GM21515 (cell line): ENCODE measurements at regions not wholly inside any gene's neighbourhood (a gene's known extent, or its start where the extent isn't known, plus 50 kb on each side); places are given as distances from the start of the nearest gene placed in this dataset.
A peak's percentile ranks its signal among the peaks of the same experiment; 100 is the strongest.
"Not testable (repeated sequence)": the region's sequence is repeated elsewhere in the genome, so short reads cannot be mapped to it uniquely, and the experiment has no call there.

ENCODE experiments used
- ATAC-seq: cut with Tn5 transposase; IDR thresholded peaks from one replicate; pipeline ENCODE4 v1.9.1; 2021; ENCODE audit not compliant: unreplicated experiment

DNA sequence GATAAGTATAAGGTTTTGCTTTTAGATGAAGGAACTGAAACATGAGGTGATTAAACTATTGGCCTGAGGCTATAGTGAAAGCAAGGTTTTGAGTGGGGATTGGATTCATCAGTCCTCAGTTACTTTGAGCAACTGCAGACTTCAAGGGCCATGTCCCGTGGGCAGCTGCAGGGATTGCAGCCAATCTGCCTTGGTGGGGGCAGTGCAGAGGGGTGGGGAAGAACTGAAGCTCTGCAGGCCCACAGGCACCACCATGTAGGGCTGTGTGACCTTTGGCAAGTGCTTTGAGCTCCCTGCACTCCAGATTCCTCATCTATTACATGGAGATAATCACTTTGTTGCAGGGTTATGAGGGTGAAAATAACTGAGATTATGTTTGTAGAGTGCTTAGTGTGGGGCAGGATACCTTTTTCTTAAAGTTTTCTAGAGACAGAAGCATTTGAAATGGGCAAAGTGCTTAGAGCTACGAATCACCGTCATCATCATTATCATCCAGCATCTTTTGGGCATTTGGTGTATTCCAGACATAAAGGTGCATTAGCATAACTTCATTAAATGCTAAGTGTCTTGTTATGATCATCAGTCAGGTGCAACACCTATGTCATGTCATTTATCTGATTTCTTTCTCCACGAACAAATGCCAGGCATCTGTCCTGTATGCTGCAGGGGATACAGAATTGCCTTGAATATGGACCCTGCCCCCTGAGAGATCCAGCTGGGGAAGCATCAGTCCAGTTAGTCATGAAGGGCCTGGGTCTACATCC, 72.1 kb upstream of the TENM4 start:
- ATAC-seq = no peak

DNA sequence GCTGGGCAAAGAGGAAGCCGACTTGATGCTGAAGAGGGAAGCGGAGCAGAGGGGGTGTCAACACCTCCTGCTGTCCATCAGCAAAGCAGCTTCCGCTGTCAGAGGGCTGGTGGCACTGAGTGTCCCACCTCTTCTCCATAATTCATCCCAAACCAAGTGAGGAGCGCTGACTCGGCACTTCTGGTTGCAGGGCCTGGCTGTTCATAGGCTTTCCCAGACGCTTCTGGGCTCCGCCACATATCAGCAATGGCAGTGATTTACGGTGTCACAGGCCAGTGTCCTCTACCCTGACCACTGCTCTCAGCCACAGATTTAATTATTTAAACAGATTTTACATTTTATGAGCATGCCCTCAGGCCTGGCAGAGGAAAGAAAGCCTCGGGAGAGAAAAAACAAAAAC, 70.1 kb upstream of the TENM4 start:
- no peak for ATAC-seq

DNA sequence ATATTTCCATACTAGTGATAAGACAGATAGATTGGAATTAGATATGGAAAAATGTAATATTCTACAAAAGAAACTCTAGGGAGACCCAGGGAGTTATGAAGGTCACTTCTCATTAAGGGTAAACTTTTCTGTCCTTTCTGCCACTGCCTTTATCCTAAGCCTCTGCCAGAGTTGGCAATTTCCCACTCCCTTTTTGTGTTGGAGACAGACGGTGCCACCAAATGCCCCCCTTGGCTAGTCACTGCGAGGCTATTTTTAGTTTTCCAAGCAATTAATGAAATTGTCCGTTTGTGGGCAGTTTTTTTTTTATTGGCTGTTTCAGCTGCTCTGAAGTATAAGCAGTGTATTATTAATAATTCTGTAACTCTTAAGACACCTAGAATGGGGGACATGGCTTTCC, 67.6 kb upstream of the TENM4 start:
- ATAC-seq = no peak

DNA sequence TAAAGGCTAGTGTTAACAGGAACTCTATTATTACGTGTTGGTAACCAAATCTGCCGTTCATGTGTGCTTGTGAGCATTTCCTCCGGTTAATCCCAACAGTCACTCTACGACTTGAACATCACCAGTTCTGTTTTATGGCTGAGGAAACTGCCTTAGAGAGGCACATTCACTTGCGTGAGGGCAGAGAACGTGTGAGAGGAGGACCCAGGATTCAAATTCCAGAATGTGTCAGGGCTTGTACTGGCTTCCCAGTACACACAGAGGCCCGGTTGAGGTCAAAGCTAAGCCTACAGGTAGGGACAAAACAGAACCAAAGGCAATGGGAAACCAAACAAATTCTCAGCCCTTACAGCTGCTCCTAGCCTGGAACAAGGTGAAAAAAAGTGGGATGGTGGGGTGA, 66.9 kb upstream of the TENM4 start:
- ATAC-seq = no peak

DNA sequence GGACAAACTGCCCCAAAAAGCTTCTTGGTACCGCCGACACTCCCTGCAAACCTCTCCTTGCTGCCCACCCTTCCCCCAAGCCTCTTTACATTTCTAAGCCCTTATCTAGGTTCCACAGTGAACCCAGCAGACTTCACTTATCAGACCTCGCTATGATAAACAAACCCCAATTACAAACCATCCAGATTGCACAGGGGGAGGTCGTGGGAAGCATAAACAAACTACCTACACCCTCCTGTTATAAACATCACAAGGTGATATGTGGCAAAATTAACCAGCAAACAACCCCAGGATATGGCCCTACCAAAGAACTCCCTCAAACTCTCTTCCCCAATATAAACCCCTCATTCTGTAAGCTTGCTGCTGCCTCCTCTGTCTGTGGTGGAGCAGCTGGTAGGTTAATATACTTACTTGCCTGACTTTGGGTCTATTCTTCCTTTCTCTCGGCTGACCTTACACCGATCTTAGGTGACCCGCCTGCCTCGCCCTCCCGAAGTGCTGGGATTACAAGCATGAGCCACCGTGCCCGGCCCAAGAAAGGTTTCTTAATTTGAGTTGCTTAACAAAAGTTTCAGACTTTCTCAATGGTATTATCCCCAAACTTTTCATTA, 66.0 kb upstream of the TENM4 start:
- no peak for ATAC-seq

DNA sequence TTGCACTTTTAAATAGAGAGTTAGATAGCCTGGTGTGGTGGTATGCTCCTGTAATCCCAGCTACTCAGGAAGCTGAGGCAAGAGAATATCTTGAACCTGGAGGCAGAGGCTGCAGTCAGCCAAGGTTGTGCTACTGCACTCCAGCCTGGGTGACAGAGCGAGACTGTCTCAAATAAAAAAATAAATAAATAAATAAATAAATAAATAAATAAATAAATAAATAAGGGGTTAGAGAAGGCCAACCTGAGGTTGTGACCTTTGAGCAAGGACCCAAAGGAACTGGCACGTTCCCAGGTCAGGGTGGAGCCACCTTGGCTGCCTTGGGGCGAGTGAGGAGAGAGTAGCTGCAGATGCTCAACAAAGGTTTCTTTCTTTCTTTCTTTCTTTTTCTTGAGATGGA, 65.3 kb upstream of the TENM4 start:
- ATAC-seq = no peak

DNA sequence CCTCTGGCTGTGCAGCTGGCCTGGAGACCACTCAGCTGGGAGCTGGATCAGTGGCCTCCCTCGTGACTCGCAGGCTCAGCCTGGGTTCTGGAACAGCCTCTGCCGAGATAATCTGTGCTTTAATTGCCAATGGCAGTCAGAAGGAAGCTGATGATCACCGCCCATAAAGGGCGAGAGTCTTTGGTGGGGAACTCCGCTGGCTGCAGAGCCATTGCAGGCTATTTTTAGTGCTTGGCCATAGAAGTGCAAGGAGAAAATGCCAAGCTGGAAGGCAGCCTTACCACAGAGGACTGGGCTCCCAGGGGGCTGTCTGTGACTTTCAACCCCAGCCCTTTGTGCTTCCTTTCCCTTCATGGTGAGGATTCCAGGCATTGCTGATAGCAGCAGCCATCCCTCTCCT, 62.2 kb upstream of the TENM4 start:
- no peak for ATAC-seq

DNA sequence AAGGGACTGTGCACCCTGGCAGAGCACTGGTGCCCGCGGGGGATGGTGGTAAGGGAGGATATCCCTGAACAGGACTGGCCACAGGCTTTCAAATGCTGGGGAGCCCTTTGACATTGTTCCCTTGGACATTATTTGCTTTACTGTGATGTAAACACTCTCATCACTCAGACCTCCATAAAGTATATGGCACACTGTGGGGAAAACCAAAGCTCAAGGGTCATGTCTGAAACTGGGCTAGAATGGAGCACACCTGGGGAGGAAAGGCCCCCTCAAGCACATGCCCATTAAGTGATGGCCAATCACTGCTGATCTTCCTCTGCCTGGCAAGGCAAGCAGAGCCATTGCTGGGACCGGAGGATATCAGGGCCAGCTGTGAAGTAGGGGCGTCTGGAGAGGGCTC, 60.9 kb upstream of the TENM4 start:
- ATAC-seq = no peak

DNA sequence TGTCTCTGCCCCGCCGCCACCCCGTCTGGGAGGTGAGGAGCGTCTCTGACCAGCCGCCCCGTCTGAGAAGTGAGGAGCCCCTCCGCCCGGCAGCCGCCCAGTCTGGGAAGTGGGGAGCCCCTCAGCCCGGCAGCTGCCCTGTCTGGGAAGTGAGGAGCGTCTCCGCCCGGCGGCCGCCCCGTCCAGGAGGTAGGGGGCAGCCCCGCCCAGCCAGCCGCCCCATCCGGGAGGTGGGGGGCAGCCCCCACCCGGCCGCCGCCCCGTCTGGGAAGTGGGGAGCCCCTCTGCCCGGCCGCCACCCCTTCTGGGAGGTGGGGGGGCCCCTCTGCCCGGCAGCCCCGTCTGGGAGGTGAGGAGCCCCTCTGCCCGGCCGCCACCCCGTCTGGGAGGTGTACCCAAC, 59.1 kb upstream of the TENM4 start:
- ATAC-seq = not testable (repeated sequence)

DNA sequence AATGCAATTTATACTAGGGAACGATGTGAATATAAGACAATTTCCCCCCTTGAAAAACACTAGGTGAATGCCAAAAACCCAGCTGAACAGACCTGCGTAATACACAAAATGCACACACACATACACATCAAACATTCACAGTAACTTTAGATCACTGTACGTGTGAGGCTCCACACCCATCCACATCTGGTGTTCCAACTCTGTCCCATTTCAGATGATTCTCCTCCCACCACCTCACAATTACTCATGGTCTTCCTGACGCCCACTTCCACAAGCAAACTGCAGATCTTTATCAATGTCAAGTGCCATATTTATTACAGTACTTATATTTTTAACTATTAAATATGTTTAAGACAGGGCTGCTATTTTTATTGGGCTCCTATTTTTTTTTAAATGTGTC, 57.8 kb upstream of the TENM4 start:
- ATAC-seq = no peak

DNA sequence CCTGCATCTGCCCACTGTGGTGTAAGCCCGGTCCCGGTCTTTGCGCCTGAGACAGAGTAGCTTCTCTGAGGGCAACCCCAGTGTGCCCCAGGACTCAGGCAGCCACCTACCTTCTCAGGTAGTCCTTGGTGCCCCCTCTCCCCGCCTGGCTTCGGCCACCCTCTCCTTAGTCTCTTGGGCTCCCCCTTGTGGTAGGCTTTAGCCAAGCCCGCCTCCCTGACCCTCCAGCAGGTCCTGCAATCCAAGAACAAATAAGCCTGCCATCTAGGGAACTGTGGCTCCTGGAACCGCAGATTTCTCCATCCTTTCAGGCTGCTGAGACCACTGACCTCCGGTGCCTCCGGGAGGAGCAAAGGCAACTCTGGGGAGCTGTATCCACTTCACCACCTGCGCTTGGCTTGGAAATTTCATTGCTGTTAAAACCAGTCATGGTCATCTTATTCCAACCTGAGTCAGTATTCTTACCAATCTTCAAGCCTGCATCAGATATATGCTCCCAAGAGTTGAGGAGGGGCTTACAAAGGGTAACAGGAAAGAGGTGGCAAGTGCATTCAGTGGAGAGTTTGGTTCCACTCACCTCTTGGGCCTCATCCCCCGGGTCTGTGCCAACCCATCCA, 52.8 kb upstream of the TENM4 start:
- peak; percentile 81 for ATAC-seq

DNA sequence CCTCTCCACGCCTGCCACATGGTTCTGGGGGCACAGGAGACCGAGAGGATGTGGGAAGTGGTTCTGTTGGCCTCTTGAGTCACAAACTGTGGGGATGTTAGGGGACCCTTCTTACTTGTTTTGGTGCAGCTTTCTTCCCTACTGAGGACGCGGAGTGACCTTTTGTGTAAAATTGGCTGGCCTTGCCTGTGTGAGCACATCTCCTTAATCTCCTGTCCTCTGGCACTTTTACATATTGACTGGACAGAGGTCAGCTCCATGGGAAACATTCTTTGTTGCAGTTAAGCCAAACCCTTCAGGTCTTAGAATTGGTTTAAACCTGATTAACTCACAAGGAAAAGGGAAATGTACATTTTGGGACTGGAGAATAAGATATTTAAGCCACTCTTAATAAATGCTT, 51.2 kb upstream of the TENM4 start:
- ATAC-seq = no peak
